K562 (cell line): ENCODE measurements at regions not wholly inside any gene's neighbourhood (a gene's known extent, or its start where the extent isn't known, plus 50 kb on each side); places are given as distances from the start of the nearest gene placed in this dataset.

Experiments used
- ATAC-seq: fragments of 200-7000 bp; cut with Tn5 transposase; 3 replicates; pipeline ENCODE4 v1.9.1; 2020; ENCODE audit warnings: moderate library complexity
- BruUV-seq: library from RNA; stranded (reverse); fragments of 400-500 nt; replicated peaks from 2 replicates; lab custom pipeline; 2021; lab: Mats Ljungman, UMichigan
- CTCF ChIA-PET: fragments of 300-600 bp; formaldehyde crosslinking; extraction: SDS; loops from one replicate; lab custom pipeline; 2021; ENCODE audit warnings: low intra/inter-chr PET ratio; lab: Yijun Ruan, JAX
- POLR2A ChIA-PET: fragments of 300-600, 350-650 bp; sonication (Branson Sonifier 250); formaldehyde crosslinking; extraction: SDS; loops from one replicate; lab custom pipeline; 2021; ENCODE audit warnings: antibody characterized with exemption, inconsistent platforms; lab: Yijun Ruan, JAX
- DNase-seq, 4 experiments: peaks; one replicate each; pipeline versions ENCODE4 v3.0.0 to v3.0.0-alpha.2; 2011 to 2018; ENCODE audit warnings: low spot score in 3 of 4, mixed read lengths in 3 of 4; ENCODE audit errors: extremely low read depth in 1 of 4
- FAIRE-seq: peaks from 2 replicates; lab custom pipeline; 2011; peaks lifted over from hg19 to GRCh38; lab: Jason Lieb, UNC
- H2AFZ ChIP-seq: 2 replicates; pipeline ENCODE4 v1.6.0; 2011; ENCODE audit warnings: low read depth, low read length, control low read depth, inconsistent platforms
- H3K27ac ChIP-seq: fragments of 200-600 bp; 3 replicates; pipeline ENCODE4 v1.8.0; 2011; ENCODE audit warnings: low read depth, mild to moderate bottlenecking, control low read depth, inconsistent platforms, low read length, moderate library complexity, mixed read lengths; ENCODE audit errors: extremely low read depth
- H3K27me3 ChIP-seq, 2 experiments: fragments of 300-600 bp in 1 of 2; 2 replicates in 1 of 2; 3 replicates in 1 of 2; pipeline versions ENCODE4 v1.6.0 to v1.8.0; 2011; ENCODE audit warnings: inconsistent platforms in 2 of 2, low read length in 2 of 2, mild to moderate bottlenecking in 1 of 2, mixed read lengths in 1 of 2, moderate library complexity in 1 of 2; ENCODE audit not compliant: control insufficient read depth in 2 of 2, insufficient read depth in 2 of 2
- H3K36me3 ChIP-seq: fragments of 300-600 bp; 3 replicates; pipeline ENCODE4 v1.8.0; 2011; ENCODE audit warnings: mild to moderate bottlenecking, low read length, inconsistent platforms; ENCODE audit not compliant: control insufficient read depth, insufficient read depth
- H3K4me1 ChIP-seq, 2 experiments: fragments of 200-600 bp in 1 of 2; replicated peaks in 1 of 2; 2 replicates in 1 of 2; 3 replicates in 1 of 2; pipeline versions ENCODE4 v1.5.1 to v1.8.0; 2011; ENCODE audit warnings: inconsistent platforms in 2 of 2, low read length in 2 of 2, mild to moderate bottlenecking in 1 of 2, mixed read lengths in 1 of 2, moderate library complexity in 1 of 2; ENCODE audit not compliant: control insufficient read depth in 2 of 2, insufficient read depth in 2 of 2
- H3K4me2 ChIP-seq: 2 replicates; pipeline ENCODE4 v1.6.1; 2011; ENCODE audit warnings: low read length, control low read depth, inconsistent platforms, mixed read lengths; ENCODE audit not compliant: insufficient read depth
- H3K4me3 ChIP-seq: fragments of 200-600 bp; sonication (generic), shearing (Covaris generic); 2 replicates; pipeline ENCODE4 v1.5.1; 2016; ENCODE audit warnings: control low read depth, inconsistent platforms
- H3K79me2 ChIP-seq: fragments of 200-600 bp; 3 replicates; pipeline ENCODE4 v1.8.0; 2011; ENCODE audit warnings: low read length, inconsistent platforms; ENCODE audit not compliant: control insufficient read depth, insufficient read depth
- H3K9ac ChIP-seq, 2 experiments: 2 replicates each; pipeline versions ENCODE4 v1.6.0 to v1.6.1; 2011; ENCODE audit warnings: low read depth in 2 of 2, low read length in 2 of 2, control low read depth in 1 of 2, inconsistent platforms in 1 of 2, mild to moderate bottlenecking in 1 of 2, mixed read lengths in 1 of 2; ENCODE audit not compliant: insufficient read depth in 1 of 2
- H3K9me1 ChIP-seq: one replicate; pipeline ENCODE4 v1.6.0; 2011; ENCODE audit warnings: inconsistent platforms, mild to moderate bottlenecking, low read length, moderate library complexity; ENCODE audit not compliant: control insufficient read depth, insufficient read depth
- H3K9me3 ChIP-seq: replicated peaks from 2 replicates; pipeline ENCODE4 v1.5.1; 2011; ENCODE audit warnings: low read depth, low read length, inconsistent platforms; ENCODE audit not compliant: control insufficient read depth, insufficient read depth
- H4K20me1 ChIP-seq: replicated peaks from 2 replicates; pipeline ENCODE4 v1.6.1; 2011; ENCODE audit warnings: low read length, inconsistent platforms, mixed read lengths; ENCODE audit not compliant: control insufficient read depth, insufficient read depth
- BACH1 ChIP-seq: fragments of 200-800 bp; sonication (Bioruptor generic); IDR thresholded peaks from 2 replicates; pipeline ENCODE4 v1.6.1; 2016; ENCODE audit warnings: missing genetic modification characterization, missing compliant biosample characterization
- CXXC5 ChIP-seq: fragments of 250-450 bp; sonication (Bioruptor Pico); IDR thresholded peaks from 2 replicates; pipeline ENCODE4 v1.8.0; 2022; ENCODE audit warnings: inconsistent platforms, mild to moderate bottlenecking, moderate library complexity
- MCM7 ChIP-seq, 2 experiments: fragments of 450-650 bp; IDR thresholded peaks; 2 replicates each; pipeline ENCODE4 v1.6.1; 2016 to 2018
- NR0B1 ChIP-seq: fragments of 450-650 bp; IDR thresholded peaks from one replicate; pipeline ENCODE4 v1.6.1; 2018; ENCODE audit warnings: mild to moderate bottlenecking, moderate library complexity; ENCODE audit not compliant: partially characterized antibody
- POLR2B ChIP-seq: fragments of 450-650 bp; IDR thresholded peaks from 2 replicates; pipeline ENCODE4 v1.6.1; 2018; ENCODE audit warnings: low read depth; ENCODE audit not compliant: partially characterized antibody
- TARDBP ChIP-seq: fragments of 450-650 bp; IDR thresholded peaks from 2 replicates; pipeline ENCODE4 v1.6.1; 2016
- U2AF2 ChIP-seq: fragments of 200-400 bp; formaldehyde crosslinking; optimal IDR thresholded peaks from 2 replicates; pipeline ENCODE3; 2017; ENCODE audit warnings: low read depth, mild to moderate bottlenecking, low read length
- WGBS: fragments of 100-300 bp; shearing (Covaris generic); methylation state at CpG from one replicate; pipeline ENCODE4 v1.1.6; 2016; ENCODE audit warnings: low coverage, mixed read lengths; ENCODE audit not compliant: insufficient coverage; ENCODE audit errors: missing lambda C conversion rate; 5-methylcytosine and 5-hydroxymethylcytosine counted together
- in situ Hi-C: fragments of 300-500 bp; cut with MboI; formaldehyde crosslinking; loops from 4 replicates; pipeline ENCODE4 v1.15.0; 2018; ENCODE audit warnings: inconsistent platforms, mixed read lengths
- intact Hi-C: fragments of 100-400 bp; cut with micrococcal nuclease; formaldehyde crosslinking; loops from 2 replicates; pipeline ENCODE4 v1.14.2; 2022

- peaks cover 0 to 13% of the 10 kb centered on the region in 2 experiments; a peak in 3 of 5 replicates for H3K4me1 ChIP-seq
- in situ Hi-C loops (no loop called here), intact Hi-C loops (no loop called here)
- no peaks in the 10 kb centered on the region for H3K9me1 ChIP-seq
- no peaks in the 10 kb centered on the region for H3K27me3 ChIP-seq
- no peak overlapping the region for H2AFZ ChIP-seq
- H3K79me2 ChIP-seq, result no peaks in the 10 kb centered on the region
- H3K9me3 ChIP-seq, result no peaks in the 10 kb centered on the region; the same call in 1 of the 2 replicates
- BruUV-seq, result no TSS peak
- H4K20me1 ChIP-seq, result no peaks in the 10 kb centered on the region
- FAIRE-seq (no peak), ATAC-seq (no peak), DNase-seq (no peak)
- POLR2A ChIA-PET, result interaction anchor here (0.9 kb wide), 2 partner anchors 10 to 14 kb away, joined by 4 read pairs; no protein-coding TSS in a partner anchor
- H3K4me2 ChIP-seq, result no peak overlapping the region
- H3K36me3 ChIP-seq, result no peaks in the 10 kb centered on the region
- H3K4me3 ChIP-seq, result no peak overlapping the region
- no peak overlapping the region for H3K27ac ChIP-seq
- CTCF ChIA-PET, result no interaction called here
- H3K9ac ChIP-seq, result no peak overlapping the region
- 8% methylated on average over 1 of the region's 1 CpG for WGBS
- TF ChIP-seq CXXC5 (no peak), TARDBP (no peak), BACH1 (tag) (no peak), NR0B1 (no peak), MCM7 (IDR thresholded peaks at IDR 0.05) (no peak), POLR2B (no peak), U2AF2 (no peak)
These were observed 549.4 kb upstream of the KLF4 start for GRCh38 chr9:108039012-108039411.
